Muscle of leg (tissue), 3 donors: ENCODE measurements at regions not wholly inside any gene's neighbourhood (a gene's known extent, or its start where the extent isn't known, plus 50 kb on each side); places are given as distances from the start of the nearest gene placed in this dataset.
A peak's percentile ranks its signal among the peaks of the same experiment; 100 is the strongest.

Source experiments
- DNase-seq: peaks from one replicate; pipeline ENCODE4 v3.0.0; 2013
- H3K27ac ChIP-seq: one replicate; pipeline ENCODE4 v1.5.1; 2013; ENCODE audit warnings: mild to moderate bottlenecking, low read length, control low read depth
- H3K27me3 ChIP-seq: one replicate; pipeline ENCODE4 v1.6.1; 2013; ENCODE audit warnings: low read length; ENCODE audit not compliant: control insufficient read depth, insufficient read depth
- H3K36me3 ChIP-seq: one replicate; pipeline ENCODE4 v1.6.1; 2013; ENCODE audit warnings: low read length; ENCODE audit not compliant: control insufficient read depth, insufficient read depth
- H3K4me1 ChIP-seq: one replicate; pipeline ENCODE4 v1.6.1; 2013; ENCODE audit warnings: low read length; ENCODE audit not compliant: control insufficient read depth, insufficient read depth
- H3K4me3 ChIP-seq: one replicate; pipeline ENCODE4 v1.5.1; 2013; ENCODE audit warnings: low read length, control low read depth
- H3K9me3 ChIP-seq: replicated peaks from 2 replicates; pipeline ENCODE4 v1.6.1; 2013; ENCODE audit warnings: low read depth, low read length; ENCODE audit not compliant: control insufficient read depth
- WGBS: methylation state at CpG from one replicate; pipeline ENCODE4 v1.1.5; 2013; ENCODE audit warnings: missing lambda C conversion rate; ENCODE audit not compliant: insufficient coverage; 5-methylcytosine and 5-hydroxymethylcytosine counted together

DNA sequence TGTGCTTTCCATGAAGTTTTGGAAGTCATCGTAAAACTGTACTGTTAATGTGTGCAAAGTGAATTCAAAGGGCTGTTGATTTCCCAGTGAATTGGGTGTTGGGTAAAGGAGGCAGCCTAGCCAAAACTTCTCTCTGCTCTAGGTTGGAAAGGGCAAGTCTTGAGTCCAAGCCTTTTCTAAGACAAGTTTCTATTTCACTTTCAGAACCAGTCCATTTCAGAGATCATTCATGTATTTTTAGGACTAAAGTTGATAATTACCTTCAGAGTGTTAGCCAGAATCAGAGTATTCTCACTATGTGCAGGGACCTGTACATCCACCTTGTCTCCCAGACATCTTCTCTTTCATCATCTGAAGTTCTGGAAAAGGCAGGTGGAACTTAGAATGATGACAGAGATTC, 636.1 kb upstream of the KLHL29 start:
- Histone ChIP-seq H3K27me3 (no peaks in the 10 kb centered on the region), H3K27ac (no peak overlapping the region), H3K4me1 (peaks cover 3% of the 10 kb centered on the region), H3K36me3 (no peaks in the 10 kb centered on the region), H3K9me3 (no peaks in the 10 kb centered on the region), H3K4me3 (no peak overlapping the region)
- WGBS, result 60% methylated on average over 1 of the region's 1 CpG
- no peak for DNase-seq

GRCh38 chr2:22753476-22753875, 631.5 kb upstream of the KLHL29 start:
- Histone ChIP-seq H3K27me3 (no peaks in the 10 kb centered on the region), H3K9me3 (no peaks in the 10 kb centered on the region), H3K27ac (no peak overlapping the region), H3K4me1 (peaks cover 7% of the 10 kb centered on the region), H3K36me3 (no peaks in the 10 kb centered on the region), H3K4me3 (no peak overlapping the region)
- DNase-seq, result no peak
- 80% methylated on average over 5 of the region's 7 CpGs for WGBS

DNA sequence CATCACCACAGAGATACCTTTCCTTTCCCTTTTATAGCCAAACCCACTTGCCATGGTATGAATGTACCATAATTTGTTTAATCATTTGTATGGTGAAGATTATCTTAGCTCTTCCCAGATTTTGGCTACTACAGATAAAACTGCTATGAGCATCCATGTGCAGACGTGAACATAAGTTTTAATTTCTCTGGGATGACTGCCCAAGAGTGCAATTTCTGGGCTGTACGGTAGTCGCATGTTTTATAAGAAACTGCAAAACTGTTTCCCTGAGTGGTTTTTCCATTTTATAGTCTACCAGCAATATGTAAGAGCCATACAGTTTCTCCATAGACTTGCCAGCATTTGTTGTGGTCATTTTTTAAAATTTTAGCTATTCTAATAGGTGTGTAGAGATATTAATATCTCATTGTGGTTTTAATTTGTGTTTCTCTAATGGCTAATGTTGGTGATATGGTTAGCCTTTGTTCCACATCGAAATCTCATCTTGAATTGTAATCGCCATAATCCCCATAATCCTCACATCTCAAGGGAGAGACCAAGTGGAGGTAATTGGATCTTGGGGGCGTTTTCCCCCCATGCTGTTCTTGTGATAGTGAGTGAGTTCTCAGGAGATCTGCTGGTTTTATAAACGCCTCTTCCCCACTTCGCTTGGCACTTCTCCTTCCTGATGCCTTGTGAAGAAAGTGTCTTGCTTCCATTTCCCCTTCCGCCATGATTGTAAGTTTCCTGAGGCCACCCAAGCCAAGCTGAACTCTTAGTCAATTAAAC, 628.5 kb upstream of the KLHL29 start:
- no peaks in the 10 kb centered on the region for H3K27me3 ChIP-seq
- no peaks in the 10 kb centered on the region for H3K9me3 ChIP-seq
- H3K36me3 ChIP-seq, result no peaks in the 10 kb centered on the region
- H3K27ac ChIP-seq, result no peak overlapping the region
- DNase-seq, result no peak
- no peak overlapping the region for H3K4me3 ChIP-seq
- WGBS, result no CpG with 5 or more reads among the region's 9 CpGs
- peaks cover 7% of the 10 kb centered on the region for H3K4me1 ChIP-seq

GRCh38 chr2:22769497-22769896, 615.5 kb upstream of the KLHL29 start:
- Histone ChIP-seq H3K36me3 (no peaks in the 10 kb centered on the region), H3K4me1 (no peaks in the 10 kb centered on the region), H3K27me3 (no peaks in the 10 kb centered on the region), H3K4me3 (no peak overlapping the region), H3K9me3 (no peaks in the 10 kb centered on the region), H3K27ac (no peak overlapping the region)
- no CpG with 5 or more reads among the region's 3 CpGs for WGBS
- DNase-seq, result no peak

GRCh38 chr2:22784566-22784965, 600.4 kb upstream of the KLHL29 start:
- no CpG with 5 or more reads among the region's 5 CpGs for WGBS
- Histone ChIP-seq H3K27me3 (no peaks in the 10 kb centered on the region), H3K4me1 (no peaks in the 10 kb centered on the region), H3K36me3 (no peaks in the 10 kb centered on the region), H3K27ac (no peak overlapping the region), H3K9me3 (no peaks in the 10 kb centered on the region), H3K4me3 (no peak overlapping the region)
- DNase-seq, result no peak

GRCh38 chr2:22786817-22787216, 598.2 kb upstream of the KLHL29 start:
- no CpG with 5 or more reads among the region's 2 CpGs for WGBS
- no peaks in the 10 kb centered on the region for H3K9me3 ChIP-seq
- H3K36me3 ChIP-seq, result no peaks in the 10 kb centered on the region
- no peak overlapping the region for H3K27ac ChIP-seq
- no peaks in the 10 kb centered on the region for H3K27me3 ChIP-seq
- no peak for DNase-seq
- H3K4me1 ChIP-seq, result no peaks in the 10 kb centered on the region
- no peak overlapping the region for H3K4me3 ChIP-seq

- H3K27me3 ChIP-seq, result no peaks in the 10 kb centered on the region
- H3K36me3 ChIP-seq, result no peaks in the 10 kb centered on the region
- H3K4me1 ChIP-seq, result no peaks in the 10 kb centered on the region
- no peaks in the 10 kb centered on the region for H3K9me3 ChIP-seq
- no CpG with 5 or more reads among the region's 1 CpG for WGBS
- H3K27ac ChIP-seq, result no peak overlapping the region
- H3K4me3 ChIP-seq, result no peak overlapping the region
- no peak for DNase-seq
These were observed 597.2 kb upstream of the KLHL29 start for GRCh38 chr2:22787745-22788144.

DNA sequence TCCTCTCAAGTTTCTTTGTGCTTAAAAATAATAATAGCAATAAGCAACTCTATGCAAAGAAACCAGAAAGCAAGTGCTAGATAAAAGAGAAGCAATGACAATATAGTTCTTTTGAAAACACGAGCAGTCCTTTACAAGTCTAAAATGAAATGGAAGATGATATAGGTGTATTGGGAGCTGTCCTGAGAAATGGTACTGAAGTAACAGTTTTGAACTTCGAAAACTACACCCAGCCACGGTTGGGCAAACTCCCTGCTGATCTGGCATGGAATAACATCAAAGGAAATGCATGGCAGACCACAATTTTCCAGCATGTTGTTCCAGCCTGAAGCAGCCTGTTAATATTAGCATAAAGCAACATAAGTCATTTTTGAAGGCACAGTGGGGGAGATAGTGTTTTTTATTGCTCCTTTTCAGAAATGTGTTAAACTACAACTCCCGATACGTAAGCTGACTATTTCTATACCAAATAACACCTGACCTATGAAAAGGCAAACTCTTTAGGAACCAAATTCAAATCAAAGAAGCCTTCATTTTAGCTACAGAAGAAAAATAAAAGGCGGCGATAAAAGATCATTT, 596.1 kb upstream of the KLHL29 start:
- Histone ChIP-seq H3K4me1 (no peaks in the 10 kb centered on the region), H3K27me3 (no peaks in the 10 kb centered on the region), H3K27ac (no peak overlapping the region), H3K36me3 (no peaks in the 10 kb centered on the region), H3K4me3 (no peak overlapping the region), H3K9me3 (no peaks in the 10 kb centered on the region)
- 33% methylated on average over 1 of the region's 7 CpGs for WGBS
- peak; percentile 11 for DNase-seq

- no peak overlapping the region for H3K4me3 ChIP-seq
- H3K4me1 ChIP-seq, result no peaks in the 10 kb centered on the region
- no peak overlapping the region for H3K27ac ChIP-seq
- 30% methylated on average over 2 of the region's 3 CpGs for WGBS
- no peaks in the 10 kb centered on the region for H3K9me3 ChIP-seq
- H3K36me3 ChIP-seq, result no peaks in the 10 kb centered on the region
- DNase-seq, result no peak
- H3K27me3 ChIP-seq, result no peaks in the 10 kb centered on the region
These were observed 589.6 kb upstream of the KLHL29 start for GRCh38 chr2:22795287-22795866.

DNA sequence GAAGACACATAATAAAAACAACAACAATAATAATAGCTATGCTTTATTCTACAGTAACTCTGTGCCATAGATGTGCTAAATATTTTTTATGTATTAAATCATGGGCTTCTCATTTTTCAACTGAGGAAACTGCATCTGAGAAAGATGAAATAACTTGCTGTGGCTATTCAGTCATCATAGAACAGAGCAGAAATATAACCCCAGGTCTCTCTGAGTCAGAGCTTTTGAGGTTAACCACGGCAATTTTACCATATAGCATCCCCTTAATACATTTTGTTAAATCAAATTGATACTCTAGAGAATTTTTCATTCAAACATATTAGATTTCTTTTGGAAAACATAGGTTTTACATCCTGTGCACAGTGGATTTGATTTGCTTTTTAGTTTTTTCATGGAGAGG, 586.6 kb upstream of the KLHL29 start:
- Histone ChIP-seq H3K4me3 (no peak overlapping the region), H3K27me3 (no peaks in the 10 kb centered on the region), H3K27ac (no peak overlapping the region), H3K4me1 (peaks cover 2% of the 10 kb centered on the region), H3K36me3 (no peaks in the 10 kb centered on the region), H3K9me3 (no peaks in the 10 kb centered on the region)
- no CpG with 5 or more reads among the region's 1 CpG for WGBS
- no peak for DNase-seq
